Activated CD4-positive, CD25-positive, alpha-beta regulatory T cell treated with anti-CD3 and anti-CD28 coated beads, Interleukin-2, amount 50 U/mL, for 24 hours (primary cell): ENCODE measurements at regions not wholly inside any gene's neighbourhood (a gene's known extent, or its start where the extent isn't known, plus 50 kb on each side); places are given as distances from the start of the nearest gene placed in this dataset.
"Not testable (repeated sequence)": the region's sequence is repeated elsewhere in the genome, so short reads cannot be mapped to it uniquely, and the experiment has no call there.

Experiments used
- ATAC-seq, 2 donors: fragments of 150-1000 bp; cut with Tn5 transposase; one replicate each; pipeline ENCODE4 v1.10.0; 2021; ENCODE audit warnings: mild to moderate bottlenecking in 1 of 2, moderate library complexity in 1 of 2

DNA sequence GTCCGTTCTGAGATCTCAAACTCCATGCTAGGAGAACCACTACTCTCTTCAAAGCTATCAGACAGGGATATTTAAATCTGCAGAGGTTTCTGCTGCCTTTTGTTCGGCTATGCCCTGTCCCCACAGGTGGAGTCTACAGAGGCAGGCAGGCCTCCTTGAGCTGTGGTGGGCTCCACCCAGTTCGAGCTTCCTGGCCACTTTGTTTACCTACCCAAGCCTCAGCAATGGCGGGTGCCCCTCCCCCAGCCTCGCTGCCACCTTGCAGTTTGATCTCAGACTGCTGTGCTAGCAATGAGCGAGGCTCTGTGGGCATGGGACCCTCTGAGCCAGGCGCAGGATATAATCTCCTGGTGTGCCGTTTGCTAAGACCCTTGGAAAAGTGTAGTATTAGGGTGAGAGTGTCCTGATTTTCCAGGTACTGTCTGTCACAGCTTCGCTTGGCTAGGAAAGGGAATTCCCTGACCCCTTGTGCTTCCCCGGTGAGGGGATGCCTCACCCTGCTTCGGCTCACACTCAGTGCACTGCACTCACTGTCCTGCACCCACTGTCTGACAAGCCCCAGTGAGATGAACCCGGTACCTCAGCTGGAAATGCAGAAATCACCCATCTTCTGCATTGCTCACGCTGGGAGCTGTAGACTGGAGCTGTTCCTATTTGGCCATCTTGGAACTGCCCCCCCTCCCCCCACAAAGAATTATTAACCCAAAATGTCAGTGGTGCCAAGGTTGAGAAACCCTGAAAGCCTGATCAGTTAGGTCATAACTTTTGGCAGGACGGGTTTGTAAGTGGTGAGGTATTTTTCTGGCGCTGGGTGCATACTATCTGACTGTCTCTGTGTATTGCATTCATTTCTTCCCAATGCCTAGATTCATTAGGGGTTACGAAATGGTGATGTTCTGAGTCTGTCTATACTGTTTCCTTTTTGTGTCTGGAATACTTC, 181.4 kb downstream of the TEX29 start:
- ATAC-seq: not testable (repeated sequence)

DNA sequence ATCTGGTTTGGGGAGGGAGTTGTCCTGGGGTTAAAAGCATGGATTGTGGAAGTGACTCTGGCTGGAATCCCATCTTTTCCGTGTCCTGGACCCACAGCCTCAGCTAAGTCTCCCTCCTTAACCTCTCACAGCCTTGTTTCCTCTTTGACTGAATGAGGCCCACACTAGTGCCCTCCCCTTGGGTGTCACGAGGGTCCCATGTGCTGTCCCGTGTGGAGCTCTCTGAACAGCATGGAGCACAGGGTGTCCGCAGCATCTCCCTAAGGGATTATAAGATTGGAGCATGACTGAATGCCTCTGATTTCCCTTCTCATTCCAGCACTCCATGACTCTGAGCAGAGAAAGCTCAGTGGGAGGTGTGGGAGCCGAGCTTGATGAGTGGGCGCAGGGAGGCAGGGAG, 182.5 kb downstream of the TEX29 start:
- no peak for ATAC-seq

DNA sequence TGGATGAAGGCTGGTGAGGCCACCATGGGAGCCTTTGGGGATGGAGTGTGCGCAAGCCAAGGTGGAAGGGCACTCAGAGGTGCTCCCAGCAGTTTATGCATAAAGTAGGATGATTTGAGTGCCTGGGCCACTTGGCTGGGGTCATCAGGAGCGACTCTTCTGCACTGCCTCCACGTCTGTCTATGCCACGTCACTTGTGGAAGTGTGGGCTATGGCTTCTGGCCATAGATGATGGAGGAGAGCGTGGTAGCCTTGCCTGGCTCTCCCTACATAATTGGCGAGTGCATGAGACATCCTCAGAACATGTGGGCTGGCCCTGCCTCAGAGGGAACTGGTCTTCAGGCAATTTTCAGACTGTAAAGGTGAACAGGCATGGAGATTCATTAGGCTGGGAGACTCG, 182.9 kb downstream of the TEX29 start:
- no peak for ATAC-seq

DNA sequence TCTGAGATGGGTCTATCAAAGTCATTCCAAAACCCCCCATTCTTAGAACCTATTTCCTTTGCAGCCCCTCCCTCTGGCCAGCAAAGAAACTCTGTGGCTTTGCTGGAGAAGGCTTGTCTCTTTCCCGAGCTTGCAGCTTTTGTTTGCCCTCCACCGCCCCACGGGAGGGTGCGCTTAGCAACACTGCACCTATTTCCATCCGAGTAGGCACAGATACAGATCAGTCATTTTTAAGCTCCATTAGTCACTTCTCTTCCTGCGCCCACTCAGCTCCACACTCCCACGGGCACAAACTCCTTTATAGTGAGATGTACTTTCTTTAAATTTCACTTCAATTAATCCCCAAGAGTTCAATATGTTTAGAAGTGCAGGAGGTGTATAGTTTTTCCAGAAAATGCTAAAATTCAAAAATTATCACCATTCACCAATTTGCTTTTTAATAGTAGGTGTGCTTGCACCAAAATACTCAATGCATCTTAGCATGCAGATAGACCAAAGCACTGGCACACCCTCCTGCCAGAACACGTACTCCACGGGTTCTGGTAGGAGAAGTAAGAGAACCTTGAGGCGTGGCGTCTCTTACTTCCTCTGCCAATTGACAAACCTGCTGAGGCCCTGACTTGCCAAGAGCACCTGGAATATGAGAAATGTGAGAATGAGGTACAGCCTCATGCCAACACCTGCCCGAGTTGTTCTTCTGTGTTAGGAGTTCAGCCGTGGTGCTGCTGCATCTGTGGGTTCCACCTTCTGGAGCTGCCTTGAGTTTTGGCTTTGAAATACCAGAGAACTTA, 183.7 kb downstream of the TEX29 start:
- ATAC-seq: no peak

DNA sequence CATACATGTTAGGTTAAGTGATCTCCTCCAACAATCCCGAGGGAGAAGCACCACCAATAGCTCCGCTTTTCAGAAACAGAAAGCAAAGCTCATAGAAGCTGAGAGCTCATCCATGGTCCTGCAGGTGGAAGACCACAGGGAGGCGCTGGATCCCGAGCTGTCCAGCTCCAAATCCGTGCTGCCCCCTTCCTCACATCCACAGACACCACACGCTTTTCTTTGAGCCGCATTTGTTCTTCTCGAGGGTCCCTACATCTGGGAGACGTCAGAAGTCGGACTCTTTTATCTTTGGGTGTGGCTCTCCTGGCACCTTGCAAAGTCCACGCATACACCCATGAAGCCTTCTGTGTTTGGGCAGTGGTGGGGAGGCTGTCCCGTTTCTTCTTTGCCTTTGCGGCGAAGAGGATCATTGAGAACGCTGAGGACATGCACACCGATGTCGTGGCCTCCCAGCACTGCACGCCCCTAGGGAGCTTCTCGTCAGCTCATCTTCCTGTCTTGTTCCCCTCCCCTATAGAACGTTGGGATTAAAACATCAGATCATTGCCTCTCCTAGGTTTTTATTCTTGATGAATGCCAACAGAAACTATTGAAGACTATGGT, 184.8 kb downstream of the TEX29 start:
- ATAC-seq: no peak

DNA sequence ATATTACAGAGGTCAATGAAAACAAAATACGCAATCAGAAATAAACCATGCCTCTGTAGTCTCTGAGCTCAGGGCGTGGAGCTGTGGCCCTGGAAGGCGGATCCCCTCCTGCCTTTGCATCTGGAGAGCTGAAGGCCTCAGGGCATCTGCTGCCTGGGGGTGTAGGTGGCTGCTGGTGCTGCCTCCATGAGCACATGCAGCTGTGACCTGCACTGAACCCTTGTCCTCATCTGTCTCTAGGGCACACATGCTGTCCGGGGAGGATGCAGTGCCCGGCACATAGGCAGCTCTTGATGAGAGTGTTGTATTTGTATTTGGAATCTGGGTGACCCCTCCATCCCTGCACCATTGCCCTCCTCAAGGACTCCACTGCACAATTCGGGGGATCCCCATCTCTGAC, 185.7 kb downstream of the TEX29 start:
- no peak for ATAC-seq

DNA sequence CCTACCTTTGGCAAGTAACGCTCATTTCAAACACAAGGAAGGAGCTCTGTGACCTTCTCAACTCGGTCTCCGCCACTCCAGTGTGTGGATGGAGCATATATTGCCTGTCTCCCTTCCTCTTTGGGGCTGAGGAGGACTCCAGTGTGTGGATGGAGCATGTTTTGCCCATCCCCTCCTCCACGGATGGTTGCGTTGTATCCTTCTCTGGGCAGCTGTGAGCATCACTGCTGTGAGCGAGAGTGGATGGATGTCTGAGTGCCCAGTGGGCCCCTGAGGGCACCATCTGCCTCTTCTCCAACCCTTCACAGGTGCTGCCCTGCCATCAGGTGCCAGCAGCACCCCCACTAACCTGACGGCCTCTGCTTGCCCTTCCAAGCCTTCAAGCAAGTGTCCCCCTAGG, 186.2 kb downstream of the TEX29 start:
- ATAC-seq: no peak

DNA sequence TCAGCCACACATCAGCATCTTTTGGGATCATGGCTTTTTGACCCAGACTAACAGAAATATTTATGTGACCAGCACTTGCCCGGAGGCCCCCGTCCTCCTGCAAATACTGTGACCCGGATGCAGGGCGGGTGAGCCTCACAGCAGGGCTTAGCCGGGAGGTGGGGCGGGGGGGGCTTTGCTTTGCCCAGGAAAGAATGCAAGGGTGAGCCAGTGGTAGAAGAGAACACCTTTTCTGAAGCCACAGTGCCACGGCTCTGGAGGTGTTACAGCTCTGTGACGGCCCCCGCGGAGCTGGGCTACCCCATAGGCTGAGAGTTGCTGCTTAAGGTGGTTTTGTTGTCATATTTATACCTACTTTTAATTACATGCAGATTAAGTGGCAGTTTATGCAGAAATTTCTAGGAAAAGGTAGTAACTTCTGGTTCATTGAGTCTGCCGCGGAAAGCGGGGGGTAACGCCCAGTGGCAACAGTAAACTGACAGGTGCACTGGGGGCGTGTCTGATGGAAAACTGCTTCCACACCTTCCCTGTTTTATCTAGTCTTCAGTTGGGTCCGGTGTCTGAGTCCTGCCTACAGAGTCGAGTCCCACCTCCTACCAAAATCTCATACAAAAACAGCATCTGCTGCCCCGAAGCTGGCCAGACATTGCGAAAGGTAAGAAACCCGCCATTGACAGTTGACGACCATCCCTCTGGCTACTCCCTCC, 187.9 kb downstream of the TEX29 start:
- no peak for ATAC-seq

DNA sequence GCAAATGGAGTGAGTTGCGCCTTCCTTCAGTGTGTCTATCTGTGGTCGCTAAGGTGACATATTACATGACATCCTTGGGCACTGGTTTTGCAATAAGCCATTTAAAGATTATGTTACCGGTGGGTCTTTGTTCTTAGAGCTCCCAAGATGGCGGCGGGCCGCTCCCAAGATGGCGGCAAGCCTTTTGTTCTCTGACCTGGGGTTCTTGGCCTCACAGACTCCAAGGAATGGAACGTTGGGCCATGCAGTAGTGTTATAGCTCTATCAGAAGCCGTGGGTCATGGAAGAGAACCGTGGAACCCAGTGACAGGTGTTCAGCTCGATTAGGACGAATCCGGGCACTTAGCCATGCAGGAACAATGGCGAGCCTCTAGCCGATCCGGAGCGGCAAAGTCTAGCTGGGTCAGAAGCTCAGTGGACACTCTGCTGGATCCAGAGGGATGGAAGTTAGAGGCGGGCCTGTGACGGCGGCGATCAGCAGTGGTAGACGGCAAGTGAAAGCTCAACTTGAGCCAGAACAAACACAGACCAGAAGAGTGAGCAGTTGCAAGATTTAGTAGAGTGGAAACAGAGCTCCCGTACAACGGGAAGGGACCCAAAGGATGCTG, 188.6 kb downstream of the TEX29 start:
- ATAC-seq: no peak

DNA sequence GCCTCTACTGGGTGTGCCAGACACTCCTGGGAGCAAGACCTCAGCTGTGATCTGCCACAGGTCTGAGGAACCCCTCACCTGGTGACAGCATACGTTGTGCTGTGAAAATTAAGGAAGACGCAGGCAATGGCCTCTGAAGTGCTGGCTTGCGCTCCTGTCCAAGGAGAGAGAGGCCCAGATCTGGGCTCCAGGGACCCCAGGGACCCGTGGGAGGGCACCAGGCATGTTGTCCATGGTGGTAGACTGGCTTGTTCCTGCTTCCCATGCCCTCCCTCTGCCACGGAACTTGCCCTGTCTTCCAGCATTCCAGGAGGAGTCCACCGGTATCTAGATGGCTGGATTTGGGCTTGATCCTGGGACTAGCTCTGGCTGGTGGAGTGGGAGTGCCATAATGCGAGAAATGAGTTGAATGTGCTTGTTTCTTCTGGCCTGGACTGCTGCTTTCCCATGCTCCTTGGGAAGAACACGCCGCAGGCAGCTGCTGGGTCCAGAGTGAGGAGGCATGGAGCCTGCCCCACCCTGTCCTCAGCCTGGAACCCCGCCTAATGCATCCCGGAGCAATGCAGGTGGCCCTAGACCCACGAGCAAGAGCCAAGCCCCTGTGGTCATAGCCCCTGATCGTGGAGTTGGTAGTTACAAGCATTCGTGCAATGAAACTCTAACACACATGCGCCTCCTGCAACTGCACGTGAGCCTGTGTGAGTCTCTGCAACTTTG, 190.2 kb downstream of the TEX29 start:
- no peak for ATAC-seq

DNA sequence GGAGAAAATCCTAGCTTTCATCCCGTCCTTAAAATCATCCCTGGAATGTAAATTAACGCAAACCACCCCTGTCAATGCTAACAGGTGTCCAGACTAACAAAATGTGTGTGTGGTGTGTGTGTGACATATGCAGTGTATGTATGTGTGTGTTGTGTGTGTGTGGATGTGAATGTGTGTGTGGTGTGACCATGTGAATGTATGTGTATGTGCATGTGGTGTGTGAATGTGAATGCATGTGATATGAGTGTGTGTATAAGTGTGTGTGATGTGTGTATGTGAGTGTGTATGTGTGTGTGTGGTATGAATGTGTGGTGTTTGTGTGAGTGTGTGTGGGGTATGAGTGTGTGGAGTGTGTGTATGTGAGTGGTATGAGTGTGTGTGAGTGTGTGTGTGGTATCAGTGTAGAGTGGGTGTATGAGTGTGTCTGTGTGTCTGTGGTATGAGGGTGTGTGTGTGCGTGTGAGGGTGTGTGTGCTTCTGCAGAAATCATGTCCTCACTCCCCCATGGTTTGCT, 190.8 kb downstream of the TEX29 start:
- ATAC-seq: no peak

DNA sequence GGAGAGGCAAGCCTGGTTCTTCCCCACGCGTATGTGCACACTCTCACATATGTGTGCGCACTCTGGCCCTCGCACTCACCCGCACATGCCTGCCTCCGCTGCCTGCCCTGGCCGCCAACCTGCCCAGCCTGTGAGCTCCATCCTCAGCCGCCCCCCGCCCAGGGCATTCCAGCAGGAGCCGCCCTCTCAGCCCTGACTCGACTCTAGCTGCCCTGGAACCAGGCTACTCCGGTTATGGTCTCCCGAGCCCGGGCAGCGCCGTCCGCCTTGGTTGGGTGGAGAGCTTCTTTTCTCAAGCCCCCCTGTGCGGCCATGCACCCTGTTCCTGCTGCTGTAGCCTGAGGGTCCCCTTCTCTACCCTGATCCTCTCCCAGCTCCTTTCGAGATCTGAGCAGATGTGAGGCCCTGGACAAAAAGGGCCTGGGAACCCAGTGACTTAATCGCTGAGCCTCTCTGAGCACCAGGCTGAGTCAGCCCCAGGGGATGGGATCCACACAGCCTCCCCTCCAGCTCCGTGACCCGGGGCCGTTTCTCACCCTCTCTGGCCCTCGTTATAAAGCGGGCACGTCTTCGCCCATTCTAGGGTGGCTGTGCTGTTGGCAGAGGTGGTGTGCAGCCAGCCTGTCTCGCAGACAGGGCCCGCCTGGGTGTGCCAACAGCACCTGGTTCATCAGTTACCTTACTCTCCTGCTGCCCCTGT, 191.5 kb downstream of the TEX29 start:
- no peak for ATAC-seq

DNA sequence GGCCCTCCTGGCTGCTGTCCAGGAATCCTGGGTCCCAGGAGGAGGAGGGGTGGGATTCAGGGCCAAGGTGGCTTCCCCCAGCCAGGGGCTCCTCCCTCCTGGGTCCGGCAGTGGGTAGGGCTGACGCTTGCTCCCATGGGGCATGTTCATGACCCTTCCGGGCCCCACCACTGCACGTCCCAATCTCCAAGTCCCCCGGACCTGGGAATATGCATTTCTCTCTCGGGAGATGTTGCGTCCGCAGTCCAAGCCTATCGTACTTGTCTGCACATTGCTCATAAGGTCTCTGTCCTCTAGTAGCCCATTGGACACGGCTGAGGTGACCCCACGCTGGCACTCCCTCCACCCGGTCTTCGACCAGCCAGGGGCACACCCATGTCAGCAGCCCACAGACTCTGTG, 192.3 kb downstream of the TEX29 start:
- ATAC-seq: no peak

DNA sequence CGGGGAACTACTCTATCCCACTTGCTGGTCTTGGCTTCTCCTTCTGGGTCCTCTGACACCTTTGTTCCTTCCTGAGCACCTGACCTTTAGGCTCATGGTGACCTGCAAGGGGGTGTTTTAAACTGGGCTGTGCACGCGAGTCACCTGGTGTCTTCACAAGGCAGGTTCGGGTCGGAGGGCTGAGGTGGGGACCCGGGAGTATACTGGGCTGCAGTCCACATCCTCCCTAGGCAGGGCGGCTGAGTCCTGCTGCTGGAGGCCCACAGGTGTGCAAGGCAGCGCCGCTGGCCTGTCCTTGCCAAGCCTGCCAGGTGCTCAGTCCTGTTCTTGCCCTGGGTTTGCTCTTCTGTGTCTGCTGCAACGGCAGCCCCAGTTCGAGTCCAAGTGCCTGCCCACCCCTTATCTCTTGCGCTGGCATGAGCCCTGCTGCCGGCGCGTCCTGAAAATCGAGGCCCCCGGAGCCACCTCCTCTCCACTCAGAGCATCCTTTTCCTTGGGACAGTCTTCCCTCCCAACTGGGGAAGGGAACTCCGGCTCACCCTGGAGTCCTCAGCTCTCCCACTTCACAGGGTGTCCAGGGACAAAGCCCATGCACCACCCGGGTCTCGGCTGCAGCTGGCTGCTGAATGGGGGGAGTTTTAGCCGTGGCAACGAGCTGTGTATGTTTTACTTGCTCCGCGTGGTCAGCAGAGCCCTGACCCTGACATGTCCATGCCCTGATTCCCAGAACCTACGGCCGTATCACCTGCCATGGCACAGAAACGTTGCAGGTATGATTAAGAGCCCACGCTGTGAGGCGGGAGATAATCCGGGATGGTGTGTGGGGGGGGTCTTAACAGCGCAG, 193.5 kb downstream of the TEX29 start:
- no peak for ATAC-seq

DNA sequence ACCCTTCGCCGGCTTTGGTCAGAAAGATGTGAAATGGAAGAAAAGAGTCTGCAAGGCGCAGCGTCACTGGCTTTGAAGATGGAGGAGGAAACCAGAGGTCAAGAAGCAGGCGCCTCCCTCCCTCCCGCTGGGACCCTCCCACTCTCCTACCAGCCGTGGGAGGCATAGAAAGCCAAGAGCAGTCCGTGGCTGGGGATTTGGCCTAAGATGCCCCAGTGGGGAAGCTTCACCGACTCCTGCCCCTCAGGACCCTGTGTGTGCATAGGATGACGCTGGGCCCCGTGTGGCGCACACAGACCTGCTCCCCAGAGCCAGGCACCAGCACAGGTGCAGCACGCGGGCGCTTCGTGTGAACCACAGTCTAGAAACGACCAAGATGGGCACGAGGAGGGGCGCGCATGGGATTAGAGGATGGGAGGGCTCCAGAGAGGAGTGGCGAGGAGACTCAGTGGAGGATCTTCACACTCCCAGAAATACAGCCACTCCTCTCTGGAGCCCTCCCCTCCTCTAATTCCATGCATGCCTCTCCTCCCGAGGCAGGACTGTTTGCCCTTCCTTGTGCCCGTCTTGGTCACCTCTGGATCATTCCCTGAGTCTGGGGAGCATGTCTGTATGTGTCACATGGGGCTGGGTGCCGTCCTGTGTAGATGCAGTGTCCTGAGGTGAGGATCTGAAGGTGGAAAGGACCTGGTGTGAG, 194.3 kb downstream of the TEX29 start:
- ATAC-seq: no peak

DNA sequence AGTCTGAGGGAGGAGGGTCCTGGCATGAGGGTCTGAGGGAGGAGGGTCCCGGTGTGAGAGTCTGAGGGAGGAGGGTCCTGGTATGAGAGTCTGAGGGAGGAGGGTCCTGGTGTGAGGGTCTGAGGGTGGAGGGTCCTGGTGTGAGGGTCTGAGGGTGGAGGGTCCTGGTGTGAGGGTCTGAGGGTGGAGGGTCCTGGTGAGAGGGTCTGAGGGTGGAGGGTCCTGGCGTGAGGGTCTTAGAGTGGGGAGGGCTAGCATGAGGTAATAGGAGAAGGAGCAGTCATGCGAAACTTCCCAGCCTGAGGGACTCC, 194.8 kb downstream of the TEX29 start:
- ATAC-seq: no peak

DNA sequence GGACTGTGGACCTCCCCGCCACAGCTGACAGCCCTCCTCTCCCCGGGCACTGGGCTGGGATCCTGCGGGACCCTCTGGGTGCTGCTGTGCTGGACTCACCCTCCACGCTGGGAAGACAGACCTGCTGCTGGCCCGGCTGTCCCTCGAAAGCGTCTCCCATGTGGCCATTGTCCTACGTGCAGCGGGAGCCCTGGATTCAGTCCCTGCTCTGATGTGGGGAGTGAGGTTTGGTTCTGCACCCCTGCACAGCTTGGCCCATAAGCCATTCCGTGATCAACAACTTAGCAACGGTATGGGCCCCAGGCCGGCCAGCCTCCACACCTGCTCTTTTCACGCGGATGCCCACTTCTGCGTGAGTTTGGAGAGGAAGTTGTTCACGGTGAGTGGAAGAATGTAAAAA, 195.2 kb downstream of the TEX29 start:
- ATAC-seq: no peak

DNA sequence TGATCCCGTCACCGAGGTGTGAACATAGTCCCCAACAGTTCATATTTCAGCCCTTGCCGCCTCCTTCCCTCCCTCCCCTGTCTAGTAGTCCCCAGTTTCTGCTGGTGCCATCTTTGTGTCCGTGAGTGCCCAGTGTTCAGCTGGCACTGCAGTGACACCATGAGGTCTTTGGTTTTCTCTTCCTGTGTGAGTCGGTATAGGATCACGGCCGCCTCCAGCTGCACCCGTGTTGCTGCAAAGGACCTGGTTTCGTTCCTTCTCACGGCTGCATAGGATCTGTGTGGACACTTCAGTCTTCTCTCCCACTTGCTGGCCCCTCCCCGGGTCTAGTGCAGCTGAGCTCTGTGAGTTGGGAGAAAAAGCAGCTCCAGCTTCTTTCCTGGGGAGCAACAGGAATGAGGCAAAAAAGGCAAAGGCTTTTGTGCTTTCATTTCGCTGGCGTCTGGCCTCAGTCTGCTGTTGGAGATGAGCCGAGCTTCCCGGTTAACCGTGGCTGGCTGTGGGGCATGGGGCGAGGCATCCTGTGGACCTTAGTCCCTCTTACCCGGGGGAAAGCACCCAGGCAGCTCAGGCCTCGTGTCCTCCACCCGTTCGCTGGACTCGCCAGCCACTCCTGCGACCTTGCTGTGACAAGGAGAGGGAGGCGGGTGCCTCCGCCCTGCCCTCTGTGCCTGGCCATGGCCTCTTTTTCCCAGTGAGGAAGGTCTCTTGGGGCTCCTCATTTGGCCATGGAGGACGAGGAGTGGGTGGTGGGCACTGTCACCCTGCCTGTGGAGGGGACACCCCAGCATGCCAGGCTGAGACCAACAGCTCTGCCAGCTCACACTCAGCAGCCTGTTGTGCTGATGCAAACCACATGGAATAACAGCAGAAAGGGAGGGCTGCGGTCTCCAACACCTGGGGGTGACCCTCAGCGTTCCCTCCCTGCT, 196.5 kb downstream of the TEX29 start:
- ATAC-seq: no peak
